Fibroblast of the aortic adventitia (primary cell): ENCODE measurements at regions not wholly inside any gene's neighbourhood (a gene's known extent, or its start where the extent isn't known, plus 50 kb on each side); places are given as distances from the start of the nearest gene placed in this dataset.

Experiments used
- DNase-seq: peaks from one replicate; pipeline ENCODE4 v3.0.0-alpha.2; 2010; ENCODE audit warnings: low read depth
- H3K4me3 ChIP-seq: 2 replicates; pipeline ENCODE4 v1.5.1; 2011; ENCODE audit warnings: low read depth, mild to moderate bottlenecking, control low read depth, low read length, moderate library complexity
- TF ChIP-seq, protein P1 (sequence below): IDR thresholded peaks from 2 replicates; pipeline ENCODE4 v1.5.1; 2011; ENCODE audit warnings: mild to moderate bottlenecking, low read length, control low read depth, inconsistent platforms; ENCODE audit not compliant: insufficient read depth

- TF ChIP-seq, protein P1, sequence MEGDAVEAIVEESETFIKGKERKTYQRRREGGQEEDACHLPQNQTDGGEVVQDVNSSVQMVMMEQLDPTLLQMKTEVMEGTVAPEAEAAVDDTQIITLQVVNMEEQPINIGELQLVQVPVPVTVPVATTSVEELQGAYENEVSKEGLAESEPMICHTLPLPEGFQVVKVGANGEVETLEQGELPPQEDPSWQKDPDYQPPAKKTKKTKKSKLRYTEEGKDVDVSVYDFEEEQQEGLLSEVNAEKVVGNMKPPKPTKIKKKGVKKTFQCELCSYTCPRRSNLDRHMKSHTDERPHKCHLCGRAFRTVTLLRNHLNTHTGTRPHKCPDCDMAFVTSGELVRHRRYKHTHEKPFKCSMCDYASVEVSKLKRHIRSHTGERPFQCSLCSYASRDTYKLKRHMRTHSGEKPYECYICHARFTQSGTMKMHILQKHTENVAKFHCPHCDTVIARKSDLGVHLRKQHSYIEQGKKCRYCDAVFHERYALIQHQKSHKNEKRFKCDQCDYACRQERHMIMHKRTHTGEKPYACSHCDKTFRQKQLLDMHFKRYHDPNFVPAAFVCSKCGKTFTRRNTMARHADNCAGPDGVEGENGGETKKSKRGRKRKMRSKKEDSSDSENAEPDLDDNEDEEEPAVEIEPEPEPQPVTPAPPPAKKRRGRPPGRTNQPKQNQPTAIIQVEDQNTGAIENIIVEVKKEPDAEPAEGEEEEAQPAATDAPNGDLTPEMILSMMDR, result peak; percentile 43
- no peak overlapping the region for H3K4me3 ChIP-seq
- DNase-seq, result peak; percentile 70
These were observed 100.6 kb upstream of the SELENOP start for GRCh38 chr5:42912184-42912798.

DNA sequence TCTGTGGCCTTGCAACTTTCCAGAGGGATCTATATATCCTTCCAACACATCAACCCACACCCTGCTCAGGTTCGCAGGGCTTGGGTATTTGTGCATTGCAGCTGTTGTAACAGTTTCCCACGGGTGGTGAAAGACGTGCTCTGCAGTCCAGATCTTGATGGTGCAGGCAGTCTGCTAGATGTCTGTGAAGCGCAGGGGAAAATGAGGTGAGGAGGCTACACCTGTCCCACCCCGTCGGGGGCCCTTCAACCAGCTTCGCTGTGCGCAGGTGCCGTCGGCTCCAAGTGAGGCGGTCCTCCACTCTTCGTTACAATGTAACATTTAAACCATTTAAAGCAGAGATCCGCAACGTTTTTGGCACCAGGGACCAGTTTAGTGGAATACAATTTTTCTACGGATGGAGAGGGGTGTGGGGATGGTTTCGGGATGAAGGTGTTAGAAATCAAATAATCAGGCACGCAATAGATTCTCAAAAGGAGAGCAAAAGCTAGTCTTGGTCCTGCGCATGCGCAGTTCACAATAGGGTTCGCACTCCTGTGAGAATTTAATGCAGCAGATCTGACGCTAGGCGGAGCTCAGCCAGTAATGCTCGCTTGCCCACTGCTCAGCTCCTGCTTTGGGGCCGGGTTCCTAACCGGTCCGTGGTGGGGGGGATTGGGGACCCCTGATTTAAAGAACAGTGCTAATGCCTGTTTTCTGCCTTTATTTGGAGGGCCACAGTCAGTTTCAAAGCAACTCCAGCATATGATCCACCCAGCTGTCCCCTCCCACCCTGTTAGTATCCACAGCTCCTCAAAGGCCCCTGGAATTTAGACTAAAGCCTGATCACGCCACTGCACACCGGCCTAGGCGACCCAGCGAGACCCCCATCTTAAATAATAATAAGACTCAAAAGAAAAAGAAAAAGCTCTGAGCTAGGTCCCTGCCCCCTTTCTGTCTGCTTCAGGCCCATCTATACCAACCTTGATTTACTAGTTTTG lies 97.1 kb upstream of the SELENOP start:
- H3K4me3 ChIP-seq, result peak overlapping the region; percentile 66
- TF ChIP-seq, protein P1, result peak; percentile 88
- DNase-seq, result peak; percentile 93

GRCh38 chr5:42908086-42908485 lies 96.4 kb upstream of the SELENOP start:
- TF ChIP-seq, protein P1, result no peak
- no peak for DNase-seq
- no peak overlapping the region for H3K4me3 ChIP-seq

DNA sequence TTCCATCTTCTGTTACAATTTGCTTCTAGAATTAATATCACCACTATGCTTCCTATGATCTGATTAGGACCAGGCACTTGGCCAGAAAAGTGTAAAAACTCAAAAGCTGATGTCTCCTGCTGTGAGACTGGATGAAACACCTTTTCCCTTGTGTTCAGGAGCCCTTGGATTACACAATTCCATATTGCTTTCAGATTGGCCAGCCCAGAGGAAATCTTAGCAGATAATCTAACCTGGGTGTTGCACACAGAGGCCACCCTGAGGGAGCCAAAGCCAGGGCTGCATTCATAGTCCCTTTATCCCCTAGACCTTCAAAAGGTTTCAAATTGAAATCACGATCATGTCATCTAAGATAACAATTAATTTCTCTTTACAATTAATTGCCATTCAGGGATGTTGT lies 94.1 kb upstream of the SELENOP start:
- no peak for DNase-seq
- TF ChIP-seq, protein P1, result no peak
- H3K4me3 ChIP-seq, result no peak overlapping the region

DNA sequence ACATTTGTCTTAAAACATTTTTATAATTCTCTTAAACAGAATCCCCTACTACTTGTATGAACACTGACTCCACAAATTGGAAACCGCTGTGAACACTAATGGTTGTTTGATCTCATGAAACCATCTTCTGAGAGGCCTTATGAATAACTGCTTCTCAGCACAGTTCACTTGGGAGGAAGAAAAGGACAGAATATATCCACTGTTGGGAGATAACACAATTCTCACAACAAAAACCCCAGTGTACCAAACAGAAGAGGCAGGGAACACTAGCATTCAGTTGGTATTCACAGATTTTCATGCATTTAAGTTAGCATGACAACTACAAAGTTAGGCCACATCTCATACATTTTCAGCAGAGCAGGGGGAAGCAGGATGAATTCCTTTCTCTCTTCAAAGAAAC lies 89.0 kb upstream of the SELENOP start:
- no peak overlapping the region for H3K4me3 ChIP-seq
- DNase-seq, result no peak
- TF ChIP-seq, protein P1, result no peak

DNA sequence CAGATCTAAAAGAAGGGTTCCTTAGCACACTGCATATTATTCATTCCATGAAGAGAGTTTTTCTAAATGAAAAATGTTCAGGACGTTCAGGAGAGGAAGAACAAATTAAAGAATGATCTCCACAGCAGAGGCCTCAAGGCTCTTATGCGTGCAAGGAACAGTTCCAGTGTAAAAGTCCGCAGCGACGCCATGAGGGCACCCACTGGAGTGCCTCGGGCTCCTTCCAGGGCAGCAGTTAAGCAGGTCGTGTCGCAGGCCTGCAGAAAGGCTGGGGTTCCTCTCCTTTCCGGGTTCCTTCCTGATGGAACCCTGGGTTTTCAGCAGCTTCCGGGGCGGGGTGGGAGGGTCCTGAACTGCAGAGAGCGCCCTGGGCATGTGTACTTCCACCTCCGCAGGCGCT lies 87.1 kb upstream of the SELENOP start:
- DNase-seq, result no peak
- TF ChIP-seq, protein P1, result no peak
- no peak overlapping the region for H3K4me3 ChIP-seq
